CD4-positive, alpha-beta T cell treated with Interleukin-2 at 100 ng/mL for 4 hours (primary cell): ENCODE measurements at regions not wholly inside any gene's neighbourhood (a gene's known extent, or its start where the extent isn't known, plus 50 kb on each side); places are given as distances from the start of the nearest gene placed in this dataset.

Experiments
- DNase-seq: peaks from one replicate; pipeline ENCODE4 v3.0.0-alpha.2; 2020; ENCODE audit warnings: low spot score

- no peak for DNase-seq
Observed at GRCh38 chr5:142508591-142508990, 177.3 kb downstream of the FGF1 start.

GRCh38 chr5:142507531-142508372 lies 178.1 kb downstream of the FGF1 start:
- DNase-seq: no peak

GRCh38 chr5:142506756-142507155 lies 179.1 kb downstream of the FGF1 start:
- DNase-seq: no peak

- DNase-seq: no peak
Observed at GRCh38 chr5:142506046-142506445, 179.8 kb downstream of the FGF1 start.

- no peak for DNase-seq
Observed at GRCh38 chr5:142501890-142502289, 177.1 kb upstream of the SPRY4 start.

GRCh38 chr5:142500227-142500905 lies 175.5 kb upstream of the SPRY4 start:
- DNase-seq: no peak

GRCh38 chr5:142499591-142500226 lies 174.9 kb upstream of the SPRY4 start:
- DNase-seq: no peak

- DNase-seq: no peak
Observed at GRCh38 chr5:142498298-142498697, 173.5 kb upstream of the SPRY4 start.

GRCh38 chr5:142495531-142495930 lies 170.7 kb upstream of the SPRY4 start:
- DNase-seq: no peak

- DNase-seq: no peak
Observed at GRCh38 chr5:142493875-142494518, 169.2 kb upstream of the SPRY4 start.

GRCh38 chr5:142492781-142493281 lies 168.0 kb upstream of the SPRY4 start:
- DNase-seq: no peak

GRCh38 chr5:142491679-142492078 lies 166.9 kb upstream of the SPRY4 start:
- no peak for DNase-seq

GRCh38 chr5:142491270-142491669 lies 166.4 kb upstream of the SPRY4 start:
- no peak for DNase-seq

- DNase-seq: no peak
Observed at GRCh38 chr5:142486581-142486980, 161.8 kb upstream of the SPRY4 start.

GRCh38 chr5:142486020-142486419 lies 161.2 kb upstream of the SPRY4 start:
- no peak for DNase-seq

- DNase-seq: no peak
Observed at GRCh38 chr5:142484821-142485387, 160.1 kb upstream of the SPRY4 start.

GRCh38 chr5:142482207-142482606 lies 157.4 kb upstream of the SPRY4 start:
- DNase-seq: no peak

- DNase-seq: no peak
Observed at GRCh38 chr5:142481410-142481809, 156.6 kb upstream of the SPRY4 start.

GRCh38 chr5:142479854-142480519 lies 155.2 kb upstream of the SPRY4 start:
- no peak for DNase-seq

- DNase-seq: no peak
Observed at GRCh38 chr5:142479150-142479549, 154.3 kb upstream of the SPRY4 start.

- DNase-seq: no peak
Observed at GRCh38 chr5:142478113-142478512, 153.3 kb upstream of the SPRY4 start.
